Suprapubic skin (tissue), 4 donors: ENCODE measurements at regions not wholly inside any gene's neighbourhood (a gene's known extent, or its start where the extent isn't known, plus 50 kb on each side); places are given as distances from the start of the nearest gene placed in this dataset.

Experiments used
- EP300 ChIP-seq: sonication (generic); formaldehyde crosslinking; IDR thresholded peaks from one replicate; pipeline ENCODE4 v1.6.1; 2017; ENCODE audit warnings: antibody characterized with exemption
- POLR2A ChIP-seq, 2 donors: fragments of 450-650 bp; IDR thresholded peaks; one replicate each; pipeline ENCODE4 v1.6.1; 2017; ENCODE audit warnings: antibody characterized with exemption in 2 of 2, mild to moderate bottlenecking in 2 of 2, moderate library complexity in 2 of 2
- POLR2AphosphoS5 ChIP-seq, 3 donors: sonication (generic); formaldehyde crosslinking; IDR thresholded peaks; one replicate each; pipeline ENCODE4 v1.6.1; 2017; ENCODE audit warnings: antibody characterized with exemption in 3 of 3
- TF ChIP-seq, protein P1 (sequence below), 2 donors: fragments of 200-600 bp in 1 of 2; fragments of 450-650 bp in 1 of 2; sonication (generic) in 1 of 2; IDR thresholded peaks; one replicate each; pipeline ENCODE4 v1.5.1; 2016 to 2019; ENCODE audit warnings: antibody characterized with exemption in 2 of 2, mild to moderate bottlenecking in 1 of 2, moderate library complexity in 1 of 2

DNA sequence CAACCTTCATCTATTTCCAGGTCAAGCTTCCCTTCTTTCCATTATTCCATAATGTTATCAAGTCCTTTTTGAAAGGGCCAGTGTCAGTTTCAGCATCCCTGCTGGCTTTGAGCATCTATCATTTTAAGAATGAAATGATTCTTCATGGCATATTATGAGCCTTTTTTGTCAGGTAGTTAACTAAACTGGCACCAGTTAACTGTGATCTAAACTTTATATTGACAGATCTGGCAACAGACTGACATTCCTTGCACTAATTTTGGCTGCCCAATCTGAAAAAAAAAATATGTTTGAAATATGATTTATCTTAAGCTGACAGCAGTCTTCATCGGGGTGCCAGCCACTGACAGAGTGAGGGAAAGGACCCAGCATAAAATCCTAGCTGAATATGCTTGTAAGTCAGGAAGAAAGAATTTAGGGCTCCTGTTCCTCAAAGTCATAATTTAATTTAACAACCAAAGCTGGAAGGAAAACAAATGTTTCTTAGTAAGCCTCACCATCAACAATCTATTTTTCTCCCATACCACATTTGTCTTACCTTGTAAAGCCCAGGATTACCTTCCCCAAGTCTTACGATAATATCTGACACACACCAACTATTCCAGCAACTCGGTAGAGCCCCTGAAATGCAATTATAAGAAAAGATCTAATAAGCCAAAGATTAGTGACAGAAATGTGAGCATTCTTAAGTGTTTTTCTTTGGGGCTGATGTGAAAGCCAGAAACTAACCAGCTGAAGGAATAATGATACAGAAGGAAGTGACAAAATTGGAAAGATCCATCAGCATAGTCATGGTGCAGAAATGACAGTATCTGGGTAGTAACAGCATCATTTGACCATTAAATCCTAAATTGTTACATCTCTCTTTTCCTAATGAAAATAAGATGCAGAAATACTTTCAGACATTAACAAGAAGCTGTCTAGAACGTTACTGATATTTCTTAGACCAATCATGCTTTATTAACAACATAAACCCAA, 228.1 kb downstream of the RBM43 start:
- TF ChIP-seq, protein P1, sequence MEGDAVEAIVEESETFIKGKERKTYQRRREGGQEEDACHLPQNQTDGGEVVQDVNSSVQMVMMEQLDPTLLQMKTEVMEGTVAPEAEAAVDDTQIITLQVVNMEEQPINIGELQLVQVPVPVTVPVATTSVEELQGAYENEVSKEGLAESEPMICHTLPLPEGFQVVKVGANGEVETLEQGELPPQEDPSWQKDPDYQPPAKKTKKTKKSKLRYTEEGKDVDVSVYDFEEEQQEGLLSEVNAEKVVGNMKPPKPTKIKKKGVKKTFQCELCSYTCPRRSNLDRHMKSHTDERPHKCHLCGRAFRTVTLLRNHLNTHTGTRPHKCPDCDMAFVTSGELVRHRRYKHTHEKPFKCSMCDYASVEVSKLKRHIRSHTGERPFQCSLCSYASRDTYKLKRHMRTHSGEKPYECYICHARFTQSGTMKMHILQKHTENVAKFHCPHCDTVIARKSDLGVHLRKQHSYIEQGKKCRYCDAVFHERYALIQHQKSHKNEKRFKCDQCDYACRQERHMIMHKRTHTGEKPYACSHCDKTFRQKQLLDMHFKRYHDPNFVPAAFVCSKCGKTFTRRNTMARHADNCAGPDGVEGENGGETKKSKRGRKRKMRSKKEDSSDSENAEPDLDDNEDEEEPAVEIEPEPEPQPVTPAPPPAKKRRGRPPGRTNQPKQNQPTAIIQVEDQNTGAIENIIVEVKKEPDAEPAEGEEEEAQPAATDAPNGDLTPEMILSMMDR (IDR thresholded peaks at IDR 0.05) = no peak
- TF ChIP-seq POLR2A (IDR thresholded peaks at IDR 0.05) = no peak
- no peak for TF ChIP-seq POLR2AphosphoS5 (IDR thresholded peaks at IDR 0.05)
- TF ChIP-seq EP300 = no peak
